Mononuclear cell (primary cell): ENCODE measurements at regions not wholly inside any gene's neighbourhood (a gene's known extent, or its start where the extent isn't known, plus 50 kb on each side); places are given as distances from the start of the nearest gene placed in this dataset.
"Not testable (repeated sequence)": the region's sequence is repeated elsewhere in the genome, so short reads cannot be mapped to it uniquely, and the experiment has no call there.

Source experiments
- H3K27me3 ChIP-seq: 2 replicates; pipeline ENCODE4 v1.6.0; 2011; ENCODE audit warnings: low read length, control low read depth; ENCODE audit not compliant: insufficient read depth
- H3K4me1 ChIP-seq: 2 replicates; pipeline ENCODE4 v1.5.1; 2011; ENCODE audit warnings: mild to moderate bottlenecking, low read length, control low read depth; ENCODE audit not compliant: insufficient read depth
- H3K4me3 ChIP-seq: 2 replicates; pipeline ENCODE4 v1.5.1; 2011; ENCODE audit warnings: mild to moderate bottlenecking, low read length, moderate library complexity
- H3K9me3 ChIP-seq: 2 replicates; pipeline ENCODE4 v1.5.1; 2011; ENCODE audit warnings: low read depth, mild to moderate bottlenecking, control low read depth, low read length

DNA sequence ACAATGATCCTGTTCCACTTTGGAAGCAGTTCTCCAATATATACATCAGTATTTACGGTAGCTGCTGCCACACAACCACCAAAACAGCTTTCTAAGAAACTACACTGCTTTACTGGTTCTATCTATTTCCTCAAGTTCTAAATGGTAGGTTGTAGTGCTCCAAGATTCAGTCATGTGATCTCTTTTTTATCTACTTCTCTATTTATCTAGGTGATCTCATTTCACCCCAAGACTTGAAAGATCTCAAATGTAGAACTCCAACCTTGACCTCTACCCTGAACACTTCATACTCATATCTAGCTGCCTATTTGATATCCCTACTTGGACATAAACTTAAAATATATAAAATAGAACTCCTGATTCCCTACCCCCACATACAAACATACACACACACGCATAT is 133.9 kb upstream of the RAP1B start:
- Histone ChIP-seq H3K27me3 (no peaks in the 10 kb centered on the region), H3K4me3 (no peak overlapping the region), H3K4me1 (peaks cover 13% of the 10 kb centered on the region), H3K9me3 (no peaks in the 10 kb centered on the region)

DNA sequence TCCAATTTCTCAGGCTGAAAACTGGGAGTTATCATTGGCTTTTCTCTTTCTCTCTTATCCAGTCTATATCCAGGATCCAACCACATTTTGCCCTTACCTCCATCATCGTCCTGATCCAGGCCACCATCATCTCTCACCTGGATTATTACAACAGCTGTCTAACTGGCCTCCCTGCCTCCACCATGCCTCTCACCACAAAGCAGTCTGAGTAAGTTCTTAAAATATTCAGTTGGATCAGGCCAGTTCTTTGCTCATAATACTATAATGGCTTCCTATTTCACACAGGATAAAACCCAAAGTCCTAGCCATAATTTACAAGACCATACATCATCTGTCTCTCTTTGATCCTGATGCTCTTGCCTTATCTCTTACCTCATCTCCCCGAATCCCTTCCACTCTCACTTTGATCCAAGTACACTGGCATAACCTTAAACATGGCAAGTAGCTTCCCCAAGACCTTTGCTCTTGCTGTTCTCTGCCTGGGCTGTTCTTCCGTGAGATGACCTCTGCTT is 133.4 kb upstream of the RAP1B start:
- no peaks in the 10 kb centered on the region for H3K9me3 ChIP-seq
- H3K4me1 ChIP-seq: peaks cover 18% of the 10 kb centered on the region
- no peaks in the 10 kb centered on the region for H3K27me3 ChIP-seq
- H3K4me3 ChIP-seq: no peak overlapping the region

DNA sequence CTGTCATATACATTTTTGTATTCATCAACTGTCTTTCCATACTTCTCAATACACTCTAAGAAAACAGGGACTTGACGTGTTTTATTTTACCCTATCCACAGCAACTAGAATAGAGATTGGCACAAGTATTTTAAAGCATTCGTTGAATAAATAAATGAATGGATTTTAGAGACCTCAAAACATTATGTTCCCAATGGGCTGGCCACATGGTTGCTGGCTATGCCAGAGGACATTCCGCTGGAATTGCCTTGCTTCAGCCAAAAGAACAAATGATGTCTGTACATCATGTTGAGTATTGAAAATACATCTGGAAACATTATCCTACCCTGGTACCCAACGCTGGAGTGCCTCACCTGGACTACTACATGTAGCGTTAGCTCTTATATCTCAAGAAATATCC is 132.8 kb upstream of the RAP1B start:
- Histone ChIP-seq H3K4me3 (no peak overlapping the region), H3K27me3 (no peaks in the 10 kb centered on the region), H3K9me3 (no peaks in the 10 kb centered on the region), H3K4me1 (peaks cover 24% of the 10 kb centered on the region)

DNA sequence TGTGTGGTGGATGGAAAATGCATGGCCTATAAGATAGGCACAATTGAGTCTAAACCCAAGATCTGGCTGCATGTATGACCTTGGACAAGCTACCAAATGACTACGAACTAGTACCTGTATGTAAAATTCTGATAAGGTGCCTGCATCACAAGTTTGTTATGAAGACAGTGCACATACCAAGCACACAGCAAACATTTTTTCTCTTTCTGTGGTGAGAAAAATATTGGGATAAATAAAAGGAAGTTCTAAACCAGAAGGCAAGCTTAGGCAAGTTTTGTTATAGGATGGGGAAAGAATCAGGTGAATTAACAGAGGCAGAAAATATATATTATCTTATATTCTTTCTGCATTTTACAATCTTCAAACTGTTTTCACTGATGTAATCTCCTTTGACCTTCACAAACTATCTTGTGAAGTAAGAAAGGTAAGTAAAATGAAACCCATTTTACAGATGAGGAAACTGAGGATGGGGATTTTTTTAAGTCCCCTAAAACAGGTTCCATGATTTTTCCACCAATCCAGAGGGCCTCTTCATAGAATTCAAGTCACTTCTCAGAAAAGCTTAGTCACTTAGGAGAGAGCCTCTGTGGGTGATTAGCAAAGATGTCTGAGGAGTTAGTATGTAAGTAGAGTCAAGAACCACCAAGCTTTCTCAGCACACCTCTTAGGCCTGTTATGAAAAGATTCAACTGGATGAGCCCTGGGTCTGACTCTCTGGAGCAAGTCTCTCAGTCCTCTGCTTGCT is 132.0 kb upstream of the RAP1B start:
- H3K27me3 ChIP-seq: no peaks in the 10 kb centered on the region
- H3K4me3 ChIP-seq: no peak overlapping the region
- H3K9me3 ChIP-seq: no peaks in the 10 kb centered on the region
- H3K4me1 ChIP-seq: peaks cover 25% of the 10 kb centered on the region

DNA sequence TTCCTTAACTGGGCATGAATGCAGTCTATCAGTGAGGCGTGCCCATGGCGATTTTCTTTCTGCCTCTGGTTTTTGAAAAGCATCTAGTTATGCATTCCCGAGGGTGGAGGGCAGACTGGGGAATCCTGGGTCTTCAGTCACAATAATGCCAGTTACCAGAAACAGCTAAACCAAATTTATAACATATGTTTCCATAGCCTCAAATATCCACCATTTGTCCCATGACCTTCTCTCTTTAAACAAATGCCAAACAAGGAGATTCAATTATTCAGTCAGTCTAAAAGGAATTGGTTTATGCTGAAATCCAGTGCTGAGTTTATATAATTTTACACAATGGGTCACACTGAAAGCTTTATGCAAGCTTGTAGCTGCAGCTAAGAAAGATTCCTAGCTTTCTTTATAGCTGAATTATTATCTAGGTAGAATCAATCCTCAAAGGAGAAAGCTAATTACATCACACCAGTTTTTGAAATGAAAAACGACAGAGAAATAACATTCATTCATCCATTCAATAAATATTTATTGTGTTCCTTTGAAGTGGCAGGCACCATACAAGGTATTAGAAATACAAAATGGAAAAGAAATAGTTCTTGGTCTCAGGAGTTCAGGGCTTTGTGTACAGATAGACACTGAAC is 131.3 kb upstream of the RAP1B start:
- Histone ChIP-seq H3K4me1 (peaks cover 25% of the 10 kb centered on the region), H3K27me3 (no peaks in the 10 kb centered on the region), H3K4me3 (no peak overlapping the region), H3K9me3 (no peaks in the 10 kb centered on the region)

DNA sequence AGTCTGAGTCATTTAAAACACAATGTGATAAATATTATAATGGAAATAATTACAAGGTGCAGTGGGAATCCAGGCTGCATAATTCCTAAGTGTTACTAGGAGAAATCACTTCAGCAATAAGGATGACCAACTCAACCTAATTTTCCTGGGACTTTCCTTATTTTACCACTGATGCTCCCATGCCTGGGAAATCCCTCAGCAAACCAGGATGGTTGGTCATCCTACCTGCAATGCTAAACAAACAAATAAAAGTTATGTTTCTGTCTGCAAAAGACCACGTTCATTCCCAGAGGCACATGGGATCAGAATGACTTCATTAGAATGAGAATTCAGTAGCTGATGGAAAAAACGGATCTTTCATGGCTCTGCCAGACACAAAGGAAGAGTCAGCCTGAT is 130.8 kb upstream of the RAP1B start:
- H3K4me3 ChIP-seq: no peak overlapping the region
- no peaks in the 10 kb centered on the region for H3K9me3 ChIP-seq
- peaks cover 25% of the 10 kb centered on the region for H3K4me1 ChIP-seq
- H3K27me3 ChIP-seq: no peaks in the 10 kb centered on the region

GRCh38 chr12:68480526-68480925 is 130.2 kb upstream of the RAP1B start:
- Histone ChIP-seq H3K27me3 (no peaks in the 10 kb centered on the region), H3K9me3 (no peaks in the 10 kb centered on the region), H3K4me3 (no peak overlapping the region), H3K4me1 (peaks cover 25% of the 10 kb centered on the region)

GRCh38 chr12:68481181-68481941 is 129.3 kb upstream of the RAP1B start:
- H3K4me3 ChIP-seq: no peak overlapping the region
- no peaks in the 10 kb centered on the region for H3K9me3 ChIP-seq
- H3K27me3 ChIP-seq: no peaks in the 10 kb centered on the region
- H3K4me1 ChIP-seq: peaks cover 25% of the 10 kb centered on the region

GRCh38 chr12:68482014-68482413 is 128.7 kb upstream of the RAP1B start:
- no peak overlapping the region for H3K4me3 ChIP-seq
- H3K9me3 ChIP-seq: no peaks in the 10 kb centered on the region
- H3K4me1 ChIP-seq: peaks cover 25% of the 10 kb centered on the region
- no peaks in the 10 kb centered on the region for H3K27me3 ChIP-seq

DNA sequence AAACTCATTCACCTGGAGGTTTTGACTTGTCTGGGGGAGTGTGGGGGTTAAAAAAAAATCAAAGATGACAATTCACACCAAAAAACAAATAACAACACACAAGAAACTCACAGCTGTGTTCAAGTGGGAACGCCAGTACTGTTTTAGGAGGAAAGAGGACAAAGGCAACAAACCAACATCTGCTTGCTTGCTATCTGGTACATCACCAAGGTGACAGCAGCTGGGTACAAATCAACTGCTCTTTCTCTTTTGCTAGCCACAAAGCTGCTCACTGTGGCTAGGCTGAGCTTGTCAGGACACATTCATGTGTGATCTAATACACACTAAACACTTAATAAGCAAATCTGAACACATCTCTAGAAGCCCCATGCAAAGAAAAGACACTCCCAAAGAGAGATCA is 128.0 kb upstream of the RAP1B start:
- Histone ChIP-seq H3K27me3 (no peaks in the 10 kb centered on the region), H3K9me3 (no peaks in the 10 kb centered on the region), H3K4me1 (peaks cover 25% of the 10 kb centered on the region), H3K4me3 (no peak overlapping the region)

GRCh38 chr12:68483592-68484383 is 126.9 kb upstream of the RAP1B start:
- Histone ChIP-seq H3K27me3 (no peaks in the 10 kb centered on the region), H3K4me3 (no peak overlapping the region), H3K4me1 (peaks cover 25% of the 10 kb centered on the region), H3K9me3 (no peaks in the 10 kb centered on the region)

- H3K4me1 ChIP-seq: peaks cover 25% of the 10 kb centered on the region
- H3K4me3 ChIP-seq, H3K9me3 ChIP-seq, H3K27me3 ChIP-seq: not testable (repeated sequence)
These were observed 126.1 kb upstream of the RAP1B start for GRCh38 chr12:68484578-68484977.

- not testable (repeated sequence) for H3K4me3 ChIP-seq, H3K9me3 ChIP-seq, H3K27me3 ChIP-seq
- peaks cover 14% of the 10 kb centered on the region for H3K4me1 ChIP-seq
These were observed 124.2 kb upstream of the RAP1B start for GRCh38 chr12:68486449-68486848.

DNA sequence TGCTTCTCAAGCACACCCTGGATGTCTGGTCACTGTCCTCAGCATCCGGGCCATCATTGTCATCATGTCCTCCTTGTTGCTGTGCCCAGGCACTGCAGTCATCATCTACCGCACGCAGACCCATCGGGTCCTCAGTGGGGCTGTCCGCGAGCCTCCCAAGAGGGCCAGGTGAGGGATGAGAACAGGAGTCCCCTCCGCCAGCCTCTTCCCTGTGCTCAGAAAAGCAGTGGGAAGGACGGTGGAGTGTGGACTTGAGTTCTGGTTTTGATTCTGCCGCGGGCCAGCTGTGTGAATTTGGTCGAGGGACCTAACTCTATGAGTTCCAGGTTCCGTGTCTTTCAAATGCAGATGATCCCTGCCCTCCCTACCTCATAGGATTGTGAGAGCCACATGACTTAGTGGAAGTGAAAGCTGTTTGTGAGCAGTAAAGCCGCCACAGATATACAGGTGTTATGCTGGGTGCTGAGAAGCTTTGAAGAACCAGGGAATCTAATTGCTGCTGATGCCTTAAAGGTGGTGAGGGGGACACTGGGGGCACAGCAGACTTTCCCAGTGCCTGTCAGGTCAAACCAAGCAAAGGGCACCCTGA is 122.9 kb upstream of the RAP1B start:
- Histone ChIP-seq H3K4me1 (peaks cover 2% of the 10 kb centered on the region), H3K4me3 (no peak overlapping the region), H3K27me3 (no peaks in the 10 kb centered on the region), H3K9me3 (no peaks in the 10 kb centered on the region)
